GM18507 (cell line): ENCODE measurements at regions not wholly inside any gene's neighbourhood (a gene's known extent, or its start where the extent isn't known, plus 50 kb on each side); places are given as distances from the start of the nearest gene placed in this dataset.

Experiments
- DNase-seq: peaks from one replicate; pipeline ENCODE4 v3.0.0; 2011; ENCODE audit warnings: low read depth; ENCODE audit not compliant: insufficient read length; ENCODE audit errors: extremely low spot score
- FAIRE-seq: peaks from 2 replicates; lab custom pipeline; 2011; peaks lifted over from hg19 to GRCh38; lab: Jason Lieb, UNC

- no peak for DNase-seq
- no peak for FAIRE-seq
Observed at GRCh38 chr14:54087376-54087775, 130.8 kb upstream of the BMP4 start.

GRCh38 chr14:54088271-54088670, 131.6 kb upstream of the BMP4 start:
- DNase-seq (no peak), FAIRE-seq (no peak)

DNA sequence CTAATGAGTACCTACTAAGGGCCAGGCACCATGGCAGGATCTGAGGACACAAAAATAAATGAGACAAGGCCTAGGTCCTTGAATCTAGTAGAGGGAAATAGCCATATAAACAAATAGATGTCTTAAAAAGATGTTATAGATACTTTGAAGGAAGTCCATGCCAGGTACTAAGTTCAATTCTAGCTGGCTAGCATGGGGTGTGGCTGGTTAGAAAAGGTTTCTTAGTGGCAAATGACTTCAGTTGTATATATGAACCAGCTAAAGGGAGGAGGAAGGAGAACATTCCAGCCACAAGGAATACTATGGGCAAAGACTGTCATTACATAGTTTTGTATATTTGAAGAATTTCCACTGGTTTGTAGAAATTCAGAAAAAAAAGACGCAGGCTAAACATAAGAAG, 133.6 kb upstream of the BMP4 start:
- DNase-seq (no peak), FAIRE-seq (no peak)

GRCh38 chr14:54094765-54095164, 138.1 kb upstream of the BMP4 start:
- FAIRE-seq (no peak), DNase-seq (no peak)

- FAIRE-seq, result no peak
- no peak for DNase-seq
Observed at GRCh38 chr14:54098536-54098935, 141.9 kb upstream of the BMP4 start.

- FAIRE-seq (no peak), DNase-seq (no peak)
Observed at GRCh38 chr14:54102051-54102456, 145.4 kb upstream of the BMP4 start.

GRCh38 chr14:54102530-54102929, 145.9 kb upstream of the BMP4 start:
- FAIRE-seq (no peak), DNase-seq (no peak)

GRCh38 chr14:54104601-54105145, 148.0 kb upstream of the BMP4 start:
- DNase-seq (no peak), FAIRE-seq (no peak)

GRCh38 chr14:54105406-54105805, 148.8 kb upstream of the BMP4 start:
- FAIRE-seq (no peak), DNase-seq (no peak)

DNA sequence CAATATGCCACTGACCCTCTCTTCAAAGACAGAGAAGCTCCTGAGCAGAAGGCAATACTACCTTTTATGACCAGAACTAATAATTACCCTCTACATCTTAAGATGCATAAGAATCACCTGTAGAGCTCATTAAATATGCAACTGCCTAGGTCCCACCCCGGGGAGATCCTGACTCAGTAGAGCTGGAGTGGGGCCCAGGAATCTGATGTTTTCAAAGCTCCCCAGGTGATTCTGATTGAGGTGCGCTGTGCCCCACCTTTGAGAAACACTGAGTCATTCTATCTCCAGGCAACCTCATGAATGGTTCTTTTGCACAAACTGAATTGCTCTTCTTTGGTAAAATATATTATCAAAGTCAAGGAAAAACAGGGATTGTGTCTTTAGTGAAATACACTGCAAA, 149.3 kb upstream of the BMP4 start:
- DNase-seq, result no peak

DNA sequence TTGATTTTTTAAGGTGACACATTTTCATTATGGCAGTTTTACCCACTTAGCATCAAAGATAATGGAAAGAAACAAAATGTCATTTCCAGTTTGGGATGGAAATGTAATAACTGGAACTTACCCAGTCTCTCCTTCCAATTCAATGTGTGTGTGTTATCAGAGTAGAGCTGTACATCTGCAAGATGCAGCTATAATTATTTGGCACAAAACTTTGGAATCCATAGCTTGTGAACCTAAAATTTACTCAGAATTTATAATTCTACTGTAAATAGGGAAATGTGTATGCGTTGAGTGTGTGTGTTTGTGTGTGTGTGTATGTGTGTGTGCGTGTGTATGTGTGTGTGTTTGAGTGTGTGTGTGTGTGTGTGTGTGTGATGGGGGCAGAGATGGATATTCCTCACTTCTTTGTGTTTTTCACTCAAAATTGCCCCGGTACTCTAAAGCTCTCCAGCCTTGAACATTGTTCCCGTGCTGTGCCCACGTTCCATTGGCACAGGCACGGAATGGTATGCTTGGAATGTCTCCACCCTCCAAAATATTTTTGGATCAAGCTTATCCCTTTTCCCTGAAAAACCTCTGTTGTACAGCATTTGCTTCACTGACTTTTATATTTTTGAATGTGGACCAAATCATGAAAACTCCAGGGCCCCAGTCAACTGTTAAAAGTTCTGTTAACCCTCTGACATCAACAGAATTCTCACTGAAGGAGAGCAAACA, 150.2 kb upstream of the BMP4 start:
- DNase-seq (no peak), FAIRE-seq (no peak)

More for the DNA sequence above, 149.3 kb upstream of the BMP4 start:
- FAIRE-seq, result no peak

DNA sequence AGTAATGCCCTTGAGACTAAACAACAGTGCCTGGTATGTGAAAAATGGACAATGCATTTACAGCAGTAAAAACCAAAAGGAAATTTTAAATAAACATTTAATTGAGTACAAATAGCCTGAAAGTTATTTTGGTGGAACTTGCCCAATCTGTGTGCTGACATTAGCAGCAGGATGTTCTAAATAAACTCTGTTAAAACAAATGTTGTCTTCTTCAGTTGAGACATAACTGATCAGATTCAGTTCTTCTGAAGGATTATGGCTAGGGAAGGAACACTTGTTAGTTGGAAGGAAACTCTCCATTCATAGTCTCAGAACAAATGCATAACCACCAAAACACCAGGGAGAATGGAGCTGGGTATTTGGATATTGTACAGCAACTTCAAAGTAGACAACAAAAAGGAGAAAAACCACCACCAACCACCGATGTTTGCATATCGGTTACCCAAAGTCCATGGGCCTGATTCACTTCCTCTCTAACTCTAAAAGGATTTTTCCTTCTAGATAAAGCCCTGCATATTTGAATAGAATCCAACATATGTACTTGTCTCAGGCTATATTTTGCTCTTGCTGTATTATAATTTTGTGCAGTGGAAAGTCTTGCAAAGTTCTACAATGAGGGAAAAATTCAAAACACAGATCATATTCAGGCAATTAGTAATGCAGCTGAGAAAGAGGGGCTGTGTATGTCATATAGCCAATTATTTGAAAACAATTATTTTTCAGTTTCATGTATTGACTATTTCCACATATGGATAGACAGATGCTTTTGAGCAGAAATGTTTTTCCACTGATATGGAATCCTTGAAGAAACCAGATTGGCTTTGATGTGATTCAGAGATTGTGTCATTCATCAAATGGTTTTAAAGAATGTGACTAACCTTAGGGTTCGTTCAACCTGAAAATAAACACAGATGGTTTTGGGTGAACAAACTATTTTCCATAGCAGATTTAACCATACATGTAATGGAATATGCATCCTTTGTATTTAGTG, 152.2 kb upstream of the BMP4 start:
- DNase-seq (no peak), FAIRE-seq (no peak)

- DNase-seq (no peak), FAIRE-seq (no peak)
Observed at GRCh38 chr14:54109521-54110120, 153.0 kb upstream of the BMP4 start.

DNA sequence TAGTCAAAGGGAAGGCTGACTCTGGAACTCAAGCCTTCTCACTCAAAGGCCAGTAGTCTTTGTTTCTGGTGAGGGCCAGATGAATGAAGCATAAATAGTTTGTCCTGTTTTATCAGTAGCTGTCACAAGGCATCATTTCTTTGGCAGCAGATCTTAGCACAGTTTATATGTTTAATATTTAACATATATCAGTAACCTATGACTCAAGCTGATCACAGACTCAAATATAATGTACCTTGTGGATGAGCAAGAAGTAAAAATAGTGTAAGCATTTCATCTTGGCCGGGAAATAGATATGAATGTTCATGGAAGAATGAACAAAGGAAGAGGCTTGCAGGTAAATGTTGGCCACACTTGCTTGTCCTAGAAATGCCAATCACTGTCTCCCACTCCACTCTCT, 158.3 kb upstream of the BMP4 start:
- FAIRE-seq, result no peak
- no peak for DNase-seq

DNA sequence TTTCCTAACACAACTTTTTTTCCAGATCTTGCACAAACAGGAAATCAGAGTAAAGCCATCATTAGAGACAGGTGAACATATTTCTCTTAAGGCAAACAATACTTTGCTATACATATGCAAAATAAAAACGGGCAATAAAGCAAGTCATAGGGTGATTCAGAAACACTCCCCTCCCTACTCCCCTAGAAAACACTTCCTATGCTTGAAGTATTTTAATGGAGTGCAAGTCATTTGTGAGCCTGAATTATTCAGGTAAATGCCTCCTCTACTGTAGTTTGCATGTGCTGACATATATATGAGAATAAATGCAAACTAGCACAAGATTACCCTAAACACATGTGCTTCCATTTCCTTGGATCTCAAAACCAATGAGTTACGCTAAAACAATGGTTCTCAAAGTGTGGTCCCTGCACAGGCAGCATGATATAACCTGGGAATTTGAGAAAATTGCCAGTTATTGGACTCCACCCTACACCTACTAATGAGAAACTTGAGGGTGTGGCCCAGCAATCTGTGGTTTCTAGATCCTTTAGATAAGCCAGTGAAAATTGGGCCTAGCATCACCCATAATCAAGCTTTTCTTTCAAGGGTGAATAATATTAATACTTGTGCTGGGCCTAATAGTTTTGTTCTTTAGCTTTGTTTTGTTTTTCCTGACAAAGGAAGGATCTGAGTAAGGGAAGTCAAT, 159.7 kb upstream of the BMP4 start:
- DNase-seq (no peak), FAIRE-seq (no peak)

DNA sequence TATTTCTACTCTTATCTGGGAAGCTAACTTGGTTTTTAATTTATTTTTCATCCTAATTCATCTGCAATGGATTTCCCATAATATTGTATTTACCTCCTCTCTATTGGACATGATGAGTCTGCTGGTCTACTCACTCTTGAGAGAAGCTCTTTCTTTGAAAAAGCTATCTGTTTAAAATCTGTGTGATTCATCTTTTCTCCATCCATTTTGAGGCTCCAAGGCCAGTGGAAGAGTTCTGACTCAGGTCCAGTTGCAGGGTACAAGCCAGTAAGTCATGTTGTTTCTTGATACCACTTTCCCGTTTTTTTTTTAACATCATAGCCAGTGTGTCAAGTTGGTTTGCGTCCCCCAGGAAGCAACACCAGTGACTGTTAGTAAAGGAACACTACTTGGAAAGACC, 160.3 kb upstream of the BMP4 start:
- no peak for FAIRE-seq
- DNase-seq, result no peak

- no peak for FAIRE-seq
- no peak for DNase-seq
Observed at GRCh38 chr14:54117396-54117795, 160.8 kb upstream of the BMP4 start.

GRCh38 chr14:54117924-54118323, 161.3 kb upstream of the BMP4 start:
- DNase-seq (no peak), FAIRE-seq (no peak)

DNA sequence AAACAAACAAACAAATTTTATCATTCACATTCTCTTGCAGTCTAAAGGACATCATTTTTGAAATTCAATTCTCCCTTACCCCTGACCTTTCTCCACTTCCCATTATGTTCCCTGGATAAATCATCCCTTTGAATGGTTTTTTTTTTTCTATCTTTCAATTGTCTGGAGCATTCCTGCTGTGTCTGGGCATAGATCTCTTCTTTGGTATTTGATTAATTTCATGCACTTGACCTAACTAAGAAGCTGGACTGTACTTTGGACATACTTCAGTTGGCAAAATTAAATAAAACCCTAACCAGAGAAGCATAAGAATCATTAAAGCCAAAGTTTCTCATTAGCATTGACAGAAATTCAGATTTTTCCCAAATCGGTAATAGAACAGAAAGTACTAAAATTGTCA, 163.6 kb upstream of the BMP4 start:
- DNase-seq, result no peak
- no peak for FAIRE-seq
